ENCODE measurements at regions not wholly inside any gene's neighbourhood (a gene's known extent, or its start where the extent isn't known, plus 50 kb on each side); places are given as distances from the start of the nearest gene placed in this dataset.
"Not testable (repeated sequence)": the region's sequence is repeated elsewhere in the genome, so short reads cannot be mapped to it uniquely, and the experiment has no call there.

DNA sequence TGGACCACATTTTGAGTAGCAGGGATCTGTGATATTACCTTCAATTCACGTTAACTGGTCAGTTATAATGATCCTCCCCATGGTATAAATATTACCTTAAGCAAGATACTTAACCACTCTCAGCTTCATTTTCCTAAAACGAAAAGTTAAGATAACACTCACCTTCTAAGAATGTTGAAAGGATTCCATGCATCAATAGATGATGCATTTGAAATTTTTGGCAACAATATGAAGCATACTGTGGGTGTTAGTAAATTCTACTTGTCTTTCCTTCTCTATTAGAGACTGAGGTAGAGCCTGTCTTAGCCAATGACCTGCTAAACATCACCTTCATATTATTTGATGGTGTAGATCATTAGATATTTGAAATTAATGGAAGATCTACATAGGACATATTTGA lies 331.7 kb upstream of the TMC3 start:
- H3K27ac Mint-ChIP-seq; H3K36me3 Mint-ChIP-seq; ATAC-seq; H3K9me3 Mint-ChIP-seq; DNase-seq (ENCODE audit: low spot score in 2 of 2): not testable (repeated sequence)

- ATAC-seq: no peak
- H3K27ac Mint-ChIP-seq: no peak overlapping the region
- peaks cover 0 to 21% of the 10 kb centered on the region in 2 donors for H3K9me3 Mint-ChIP-seq
- DNase-seq (ENCODE audit: low spot score in 2 of 2): no peak
- peaks cover 0 to 8% of the 10 kb centered on the region in 2 donors for H3K36me3 Mint-ChIP-seq
Observed at GRCh38 chr15:81686021-81686420, 312.0 kb upstream of the TMC3 start.

- Mint-ChIP-seq H3K27ac (no peak overlapping the region), H3K36me3 (peaks cover 0 to 8% of the 10 kb centered on the region in 2 donors), H3K9me3 (peaks cover 3 to 24% of the 10 kb centered on the region in 2 donors)
- ATAC-seq (no peak), DNase-seq (ENCODE audit: low spot score in 2 of 2) (no peak)
Observed at GRCh38 chr15:81685237-81685636, 311.2 kb upstream of the TMC3 start.

GRCh38 chr15:81680829-81681228 lies 306.8 kb upstream of the TMC3 start:
- Mint-ChIP-seq H3K36me3 (peaks cover 0 to 5% of the 10 kb centered on the region in 2 donors), H3K9me3 (peaks cover 11 to 27% of the 10 kb centered on the region in 2 donors), H3K27ac (no peak overlapping the region)
- ATAC-seq (no peak), DNase-seq (ENCODE audit: low spot score in 2 of 2) (no peak)

DNA sequence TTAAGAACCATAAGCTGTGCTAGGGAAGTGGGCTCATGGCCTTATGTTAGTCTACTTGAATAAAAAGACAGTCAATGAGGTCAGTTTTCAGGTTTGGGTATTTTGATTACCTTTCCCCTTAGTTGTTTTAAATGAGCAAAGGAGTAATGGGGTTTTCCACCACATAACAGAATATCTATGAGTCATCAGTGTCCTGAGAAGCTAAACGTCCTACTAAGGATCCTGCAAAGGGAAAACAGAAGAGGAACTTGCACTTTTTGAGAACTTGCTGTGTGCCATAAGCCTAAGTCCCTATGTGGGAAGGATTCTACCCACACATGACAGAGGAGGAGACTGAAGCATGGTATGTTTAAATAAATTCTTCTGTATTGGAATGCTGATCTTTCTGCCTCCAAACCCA lies 292.8 kb upstream of the TMC3 start:
- H3K27ac Mint-ChIP-seq: no peak overlapping the region
- H3K36me3 Mint-ChIP-seq: no peaks in the 10 kb centered on the region
- DNase-seq (ENCODE audit: low spot score in 2 of 2) (no peak), ATAC-seq (no peak)
- no peaks in the 10 kb centered on the region for H3K9me3 Mint-ChIP-seq

GRCh38 chr15:81660976-81661375 lies 287.0 kb upstream of the TMC3 start:
- ATAC-seq (no peak), DNase-seq (ENCODE audit: low spot score in 2 of 2) (no peak)
- H3K9me3 Mint-ChIP-seq: no peaks in the 10 kb centered on the region
- no peak overlapping the region for H3K27ac Mint-ChIP-seq
- peaks cover 0 to 3% of the 10 kb centered on the region in 2 donors for H3K36me3 Mint-ChIP-seq

GRCh38 chr15:81653259-81653658 lies 279.2 kb upstream of the TMC3 start:
- H3K27ac Mint-ChIP-seq: no peak overlapping the region
- DNase-seq (ENCODE audit: low spot score in 2 of 2): no peak
- no peaks in the 10 kb centered on the region for H3K9me3 Mint-ChIP-seq
- H3K36me3 Mint-ChIP-seq: peaks cover 0 to 4% of the 10 kb centered on the region in 2 donors
- ATAC-seq: no peak

- no peak for DNase-seq (ENCODE audit: low spot score in 2 of 2)
- H3K36me3 Mint-ChIP-seq: no peaks in the 10 kb centered on the region
- H3K9me3 Mint-ChIP-seq: no peaks in the 10 kb centered on the region
- H3K27ac Mint-ChIP-seq: no peak overlapping the region
- no peak for ATAC-seq
Observed at GRCh38 chr15:81645470-81645869, 271.5 kb upstream of the TMC3 start.

- H3K27ac Mint-ChIP-seq: no peak overlapping the region
- DNase-seq (ENCODE audit: low spot score in 2 of 2): no peak
- no peaks in the 10 kb centered on the region for H3K9me3 Mint-ChIP-seq
- no peaks in the 10 kb centered on the region for H3K36me3 Mint-ChIP-seq
- ATAC-seq: no peak
Observed at GRCh38 chr15:81643771-81644170, 269.8 kb upstream of the TMC3 start.

DNA sequence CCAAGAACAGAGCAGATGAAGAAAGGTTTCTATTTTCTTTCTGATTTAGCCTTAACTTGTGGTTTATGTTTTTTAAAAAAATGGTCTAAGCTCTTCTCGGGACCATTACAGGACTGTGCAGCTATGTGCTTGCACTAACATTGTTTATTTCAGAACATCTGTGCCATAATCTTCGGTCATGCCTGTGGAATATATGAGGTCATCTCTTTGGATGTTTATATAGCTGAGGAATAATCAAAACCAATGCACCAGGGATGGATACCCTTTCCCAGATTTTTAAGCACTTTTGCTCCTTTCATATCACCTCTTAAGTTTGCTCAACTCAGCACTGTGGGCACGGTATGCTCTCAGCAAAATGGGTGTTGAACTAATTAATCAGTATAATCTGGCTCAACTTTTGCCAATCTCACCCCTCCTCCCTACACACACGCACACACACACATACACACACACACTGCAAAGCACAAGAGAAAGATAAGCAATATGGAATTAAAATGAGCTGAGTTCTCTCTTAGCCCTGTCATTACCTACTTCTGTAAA lies 268.5 kb upstream of the TMC3 start:
- no peak for ATAC-seq
- no peaks in the 10 kb centered on the region for H3K36me3 Mint-ChIP-seq

GRCh38 chr15:81636064-81636463 lies 262.1 kb upstream of the TMC3 start:
- not testable (repeated sequence) for H3K36me3 Mint-ChIP-seq; ATAC-seq; H3K9me3 Mint-ChIP-seq; H3K27ac Mint-ChIP-seq; DNase-seq (ENCODE audit: low spot score in 2 of 2)

More for the DNA sequence above, 268.5 kb upstream of the TMC3 start:
- Mint-ChIP-seq H3K27ac (no peak overlapping the region), H3K9me3 (no peaks in the 10 kb centered on the region)
- DNase-seq (ENCODE audit: low spot score in 2 of 2): no peak

GRCh38 chr15:81633889-81634288 lies 259.9 kb upstream of the TMC3 start:
- ATAC-seq (no peak), DNase-seq (ENCODE audit: low spot score in 2 of 2) (no peak)
- H3K36me3 Mint-ChIP-seq: no peaks in the 10 kb centered on the region
- H3K27ac Mint-ChIP-seq: no peak overlapping the region
- H3K9me3 Mint-ChIP-seq: no peaks in the 10 kb centered on the region

DNA sequence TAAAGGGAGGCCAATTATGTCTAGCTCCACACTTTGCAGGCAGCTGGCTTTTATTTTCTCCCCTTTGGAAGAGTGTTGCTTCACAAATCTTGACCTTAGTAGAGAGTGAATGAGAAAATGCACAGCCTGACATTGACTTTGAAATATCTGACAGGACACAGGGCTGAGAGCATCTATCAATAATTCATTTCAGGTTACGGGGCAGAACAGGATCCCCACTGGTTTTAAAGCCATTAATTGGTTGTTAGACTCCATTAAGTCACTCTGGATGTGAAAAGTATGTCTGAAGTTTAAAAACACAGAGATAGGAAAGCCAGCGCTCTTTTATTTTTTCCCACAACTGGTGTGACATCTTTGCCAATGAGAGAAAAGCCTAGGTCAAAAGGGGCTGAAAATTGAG lies 251.9 kb upstream of the TMC3 start:
- DNase-seq (ENCODE audit: low spot score in 2 of 2): no peak
- H3K9me3 Mint-ChIP-seq: peaks cover 0 to 8% of the 10 kb centered on the region in 2 donors
- H3K36me3 Mint-ChIP-seq: peaks cover 0 to 5% of the 10 kb centered on the region in 2 donors

DNA sequence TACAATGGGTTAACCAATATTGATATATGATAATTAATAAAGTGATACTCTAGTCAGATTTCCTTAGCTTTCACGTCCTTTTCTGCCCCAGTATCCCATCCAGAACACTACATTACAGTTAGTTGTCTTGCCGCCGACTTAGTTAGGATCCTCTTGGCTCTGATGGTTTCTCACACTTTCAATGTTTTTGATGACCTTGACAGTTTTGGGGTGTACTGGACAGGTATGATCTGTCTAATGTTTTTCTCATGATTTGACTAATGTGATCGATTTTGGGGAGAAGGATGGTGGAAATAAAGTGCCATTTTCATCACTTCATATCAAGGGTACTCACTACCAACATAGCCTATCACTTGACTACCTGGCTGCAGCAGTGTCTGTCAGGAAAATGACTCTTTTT lies 245.0 kb upstream of the TMC3 start:
- no peaks in the 10 kb centered on the region for H3K36me3 Mint-ChIP-seq
- H3K27ac Mint-ChIP-seq: no peak overlapping the region
- ATAC-seq: no peak
- H3K9me3 Mint-ChIP-seq: no peaks in the 10 kb centered on the region
- no peak for DNase-seq (ENCODE audit: low spot score in 2 of 2)

More for the DNA sequence above, 251.9 kb upstream of the TMC3 start:
- no peak for ATAC-seq
- H3K27ac Mint-ChIP-seq: no peak overlapping the region

DNA sequence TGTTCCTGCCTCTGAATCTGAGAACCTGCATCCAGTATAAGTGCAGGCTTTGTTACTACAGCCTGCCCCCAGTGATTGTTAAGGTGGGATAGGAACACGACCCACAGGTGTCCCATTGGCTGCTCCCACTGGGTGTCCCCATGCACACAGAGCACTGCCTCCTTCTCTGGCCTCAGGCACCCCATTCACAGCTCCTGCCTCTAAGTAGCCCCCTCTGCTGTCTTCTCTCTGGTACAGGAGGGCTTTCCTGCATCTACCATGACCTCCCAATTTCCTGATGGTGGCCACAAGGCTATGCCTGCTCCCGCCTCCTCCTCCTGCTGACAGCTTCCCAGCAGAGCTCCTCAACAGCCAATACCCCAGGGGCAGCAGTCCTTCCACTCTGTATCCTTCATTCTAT lies 238.6 kb upstream of the TMC3 start:
- Mint-ChIP-seq H3K9me3 (no peaks in the 10 kb centered on the region), H3K27ac (no peak overlapping the region), H3K36me3 (no peaks in the 10 kb centered on the region)
- DNase-seq (ENCODE audit: low spot score in 2 of 2) (no peak), ATAC-seq (no peak)

GRCh38 chr15:81611679-81612078 lies 237.7 kb upstream of the TMC3 start:
- DNase-seq (ENCODE audit: low spot score in 2 of 2) (no peak), ATAC-seq (no peak)
- Mint-ChIP-seq H3K36me3 (no peaks in the 10 kb centered on the region), H3K9me3 (no peaks in the 10 kb centered on the region), H3K27ac (no peak overlapping the region)

- no peaks in the 10 kb centered on the region for H3K9me3 Mint-ChIP-seq
- no peaks in the 10 kb centered on the region for H3K36me3 Mint-ChIP-seq
- ATAC-seq (no peak), DNase-seq (ENCODE audit: low spot score in 2 of 2) (no peak)
- H3K27ac Mint-ChIP-seq: no peak overlapping the region
Observed at GRCh38 chr15:81608309-81608829, 234.4 kb upstream of the TMC3 start.

GRCh38 chr15:81604713-81605112 lies 230.7 kb upstream of the TMC3 start:
- ATAC-seq (no peak), DNase-seq (ENCODE audit: low spot score in 2 of 2) (no peak)
- Mint-ChIP-seq H3K36me3 (peaks cover 9% of the 10 kb centered on the region in 2 donors), H3K27ac (no peak overlapping the region), H3K9me3 (peaks cover 8 to 11% of the 10 kb centered on the region in 2 donors)
